Activated CD4-positive, alpha-beta T cell treated with anti-CD3 and anti-CD28 coated beads, Interleukin-2, amount 10 ng/mL, durations not matched to agents 24 days and 14 days (primary cell): ENCODE measurements at regions not wholly inside any gene's neighbourhood (a gene's known extent, or its start where the extent isn't known, plus 50 kb on each side); places are given as distances from the start of the nearest gene placed in this dataset.

Experiments
- DNase-seq: peaks from one replicate; pipeline ENCODE4 v3.0.0; 2022
- H3K27ac Mint-ChIP-seq: one replicate; pipeline ENCODE4 v1.8.0; 2022; ENCODE audit warnings: mild to moderate bottlenecking, mixed read lengths
- H3K27me3 Mint-ChIP-seq: one replicate; pipeline ENCODE4 v1.8.0; 2022; ENCODE audit warnings: mixed read lengths
- H3K36me3 Mint-ChIP-seq: one replicate; pipeline ENCODE4 v1.8.0; 2022; ENCODE audit warnings: low read depth, mild to moderate bottlenecking, mixed read lengths
- H3K4me1 Mint-ChIP-seq: one replicate; pipeline ENCODE4 v1.8.0; 2021; ENCODE audit warnings: mixed read lengths
- H3K4me3 Mint-ChIP-seq: one replicate; pipeline ENCODE4 v1.8.0; 2022; ENCODE audit warnings: mild to moderate bottlenecking, moderate library complexity, mixed read lengths
- H3K9me3 Mint-ChIP-seq: one replicate; pipeline ENCODE4 v1.8.0; 2021; ENCODE audit warnings: mixed read lengths
- intact Hi-C: fragments of 100-400 bp; cut with micrococcal nuclease; formaldehyde crosslinking; loops from one replicate; pipeline ENCODE4 v1.15.1; 2023

DNA sequence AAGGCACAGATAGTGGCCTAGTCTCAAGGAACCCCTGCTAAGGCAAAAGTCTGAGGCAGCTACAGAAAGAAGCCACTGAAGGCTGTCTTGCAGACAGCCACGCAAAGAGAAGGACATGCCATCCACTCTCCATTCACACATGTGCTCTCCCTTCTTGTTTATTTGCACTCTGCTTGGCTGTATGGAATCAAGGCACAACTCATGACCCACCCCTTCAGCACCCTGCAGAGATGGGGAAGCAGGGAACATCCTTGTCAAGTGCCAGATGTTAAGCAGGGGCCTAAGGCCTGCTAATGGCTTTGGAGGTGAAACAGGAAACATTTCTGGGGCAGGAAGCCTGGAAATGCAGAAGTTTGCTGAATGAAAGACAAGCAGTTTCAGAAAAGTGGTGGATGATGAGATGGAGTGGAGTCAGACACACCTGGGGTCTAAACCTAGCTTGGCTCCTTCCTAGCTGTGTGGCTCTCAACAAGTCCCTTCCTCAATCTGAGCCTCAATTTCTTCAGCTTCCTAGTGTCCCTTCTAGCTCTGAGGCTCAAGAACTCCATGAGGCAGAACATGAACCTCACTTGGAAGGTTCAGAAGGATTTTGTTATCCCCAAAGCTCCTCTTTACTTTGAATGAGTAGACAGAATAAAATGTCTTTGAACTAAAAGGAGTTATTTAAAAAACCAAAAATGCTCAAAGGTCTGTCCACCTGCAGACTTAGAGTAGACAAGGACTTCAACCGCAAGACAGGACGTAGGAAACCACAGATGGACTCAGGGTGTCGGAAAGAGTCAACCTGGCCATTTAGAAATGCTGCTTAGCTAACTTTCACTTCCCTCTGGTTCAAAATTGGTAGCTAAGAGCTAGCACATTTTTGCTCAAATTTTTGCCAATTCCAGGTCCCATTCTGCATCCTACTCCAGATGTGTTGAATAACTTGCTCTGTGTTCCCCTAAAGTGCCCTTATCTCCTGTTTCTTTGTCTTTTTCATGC is 283.1 kb downstream of the PLPP3 start:
- no peak overlapping the region for H3K27ac Mint-ChIP-seq
- H3K27me3 Mint-ChIP-seq = peaks cover 2% of the 10 kb centered on the region
- H3K4me3 Mint-ChIP-seq = no peak overlapping the region
- intact Hi-C loops = no loop called here
- H3K9me3 Mint-ChIP-seq = no peaks in the 10 kb centered on the region
- no peaks in the 10 kb centered on the region for H3K36me3 Mint-ChIP-seq
- H3K4me1 Mint-ChIP-seq = no peaks in the 10 kb centered on the region
- no peak for DNase-seq

DNA sequence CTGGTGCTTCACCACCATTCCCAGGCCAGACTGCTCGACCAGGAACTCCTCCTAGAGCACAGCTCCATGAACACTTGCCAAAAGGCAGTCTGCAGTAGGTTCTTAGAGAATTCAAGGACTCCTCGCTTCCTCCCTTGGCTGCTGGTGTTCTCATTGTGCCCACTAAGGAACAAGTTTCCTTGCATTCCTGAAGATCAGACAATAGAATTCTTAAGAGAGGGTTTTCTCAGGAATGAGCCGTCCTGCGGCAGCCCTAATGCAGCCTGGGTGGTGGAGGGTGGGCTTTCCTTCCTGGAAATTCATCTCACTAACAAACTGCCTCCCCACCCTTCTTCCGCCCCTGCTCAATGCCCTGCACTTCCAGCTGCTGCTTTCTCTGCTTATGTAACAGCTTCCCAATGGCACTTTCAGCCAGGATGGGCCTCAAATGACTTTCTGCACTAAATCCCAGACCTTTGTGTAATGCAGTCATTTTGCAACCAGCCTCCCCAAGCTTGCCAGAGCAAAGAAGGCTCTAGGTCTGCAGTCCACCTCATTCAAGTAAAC is 287.9 kb downstream of the PLPP3 start:
- intact Hi-C loops = no loop called here
- no peak for DNase-seq
- Mint-ChIP-seq H3K4me1 (no peaks in the 10 kb centered on the region), H3K4me3 (no peak overlapping the region), H3K36me3 (no peaks in the 10 kb centered on the region), H3K27ac (no peak overlapping the region), H3K27me3 (no peaks in the 10 kb centered on the region), H3K9me3 (no peaks in the 10 kb centered on the region)

DNA sequence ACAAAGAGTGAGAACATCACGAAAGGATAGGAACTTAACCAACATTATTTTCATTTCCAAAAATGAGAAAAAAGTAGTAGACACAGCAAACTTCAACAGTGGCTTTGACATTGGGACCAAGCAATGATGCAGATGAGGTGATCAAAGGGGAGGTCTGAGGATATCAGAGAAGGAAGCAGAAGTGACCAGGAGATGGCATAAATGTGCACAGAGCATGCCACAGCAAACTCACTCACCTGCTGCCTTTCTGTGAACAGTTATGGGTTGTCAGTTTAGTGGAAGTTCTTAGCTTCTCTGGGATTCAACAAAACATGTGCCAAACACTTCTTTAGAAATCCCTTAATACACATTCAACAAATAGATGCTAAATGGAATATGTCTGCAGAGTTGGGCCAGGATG is 290.1 kb downstream of the PLPP3 start:
- no peak for DNase-seq
- intact Hi-C loops = no loop called here
- Mint-ChIP-seq H3K4me3 (no peak overlapping the region), H3K4me1 (no peaks in the 10 kb centered on the region), H3K27ac (no peak overlapping the region), H3K36me3 (no peaks in the 10 kb centered on the region), H3K9me3 (no peaks in the 10 kb centered on the region), H3K27me3 (no peaks in the 10 kb centered on the region)

DNA sequence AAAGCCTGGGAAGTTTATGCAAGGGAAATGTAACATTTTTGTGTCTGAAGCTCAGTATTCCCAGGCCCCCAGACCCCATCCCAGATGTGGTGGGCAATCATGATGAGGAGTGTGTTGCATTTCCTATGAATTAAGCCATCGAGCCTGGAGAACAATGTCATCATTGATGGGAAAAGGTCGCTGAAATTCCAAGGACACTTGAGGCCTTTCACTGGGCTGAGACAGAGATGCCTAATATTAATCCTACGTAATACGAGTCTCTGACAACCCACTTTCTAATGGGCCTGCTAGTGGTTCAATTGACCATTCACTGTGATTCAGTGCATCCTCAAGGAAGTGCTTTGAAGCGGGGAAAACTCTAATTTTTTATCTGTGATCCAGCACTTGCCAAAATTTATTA is 291.6 kb downstream of the PLPP3 start:
- H3K27me3 Mint-ChIP-seq = no peaks in the 10 kb centered on the region
- intact Hi-C loops = no loop called here
- no peak overlapping the region for H3K4me3 Mint-ChIP-seq

GRCh38 chr1:56286956-56287355 is 292.4 kb downstream of the PLPP3 start:
- DNase-seq = no peak
- H3K9me3 Mint-ChIP-seq = no peaks in the 10 kb centered on the region
- no peak overlapping the region for H3K27ac Mint-ChIP-seq
- H3K27me3 Mint-ChIP-seq = no peaks in the 10 kb centered on the region
- H3K4me3 Mint-ChIP-seq = no peak overlapping the region
- H3K36me3 Mint-ChIP-seq = no peaks in the 10 kb centered on the region
- intact Hi-C loops = no loop called here
- H3K4me1 Mint-ChIP-seq = no peaks in the 10 kb centered on the region

More for the DNA sequence above, 291.6 kb downstream of the PLPP3 start:
- no peak for DNase-seq
- Mint-ChIP-seq H3K9me3 (no peaks in the 10 kb centered on the region), H3K4me1 (no peaks in the 10 kb centered on the region), H3K36me3 (no peaks in the 10 kb centered on the region), H3K27ac (no peak overlapping the region)

DNA sequence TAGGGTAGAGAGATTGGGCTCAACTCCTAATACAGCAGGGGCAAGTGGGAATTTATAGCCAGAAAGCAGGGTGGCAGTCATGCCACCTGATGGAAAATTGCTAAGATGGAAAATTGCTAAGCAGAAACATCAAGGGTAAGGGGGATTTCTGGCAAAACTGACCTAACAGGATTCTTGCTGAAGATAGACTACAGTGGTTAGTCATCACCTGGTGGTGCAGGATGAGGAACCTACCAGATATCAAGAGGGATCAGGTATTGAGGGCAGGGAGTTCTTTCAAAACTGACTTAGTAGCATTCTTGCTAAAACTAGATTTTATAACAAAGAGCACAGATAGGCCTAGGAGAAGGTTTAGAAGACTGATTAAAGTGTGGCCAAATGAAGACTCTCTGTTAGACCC is 292.9 kb downstream of the PLPP3 start:
- no peaks in the 10 kb centered on the region for H3K36me3 Mint-ChIP-seq
- DNase-seq = no peak
- no peaks in the 10 kb centered on the region for H3K9me3 Mint-ChIP-seq
- H3K27ac Mint-ChIP-seq = no peak overlapping the region
- H3K4me1 Mint-ChIP-seq = no peaks in the 10 kb centered on the region
- H3K27me3 Mint-ChIP-seq = no peaks in the 10 kb centered on the region
- H3K4me3 Mint-ChIP-seq = no peak overlapping the region
- intact Hi-C loops = no loop called here

DNA sequence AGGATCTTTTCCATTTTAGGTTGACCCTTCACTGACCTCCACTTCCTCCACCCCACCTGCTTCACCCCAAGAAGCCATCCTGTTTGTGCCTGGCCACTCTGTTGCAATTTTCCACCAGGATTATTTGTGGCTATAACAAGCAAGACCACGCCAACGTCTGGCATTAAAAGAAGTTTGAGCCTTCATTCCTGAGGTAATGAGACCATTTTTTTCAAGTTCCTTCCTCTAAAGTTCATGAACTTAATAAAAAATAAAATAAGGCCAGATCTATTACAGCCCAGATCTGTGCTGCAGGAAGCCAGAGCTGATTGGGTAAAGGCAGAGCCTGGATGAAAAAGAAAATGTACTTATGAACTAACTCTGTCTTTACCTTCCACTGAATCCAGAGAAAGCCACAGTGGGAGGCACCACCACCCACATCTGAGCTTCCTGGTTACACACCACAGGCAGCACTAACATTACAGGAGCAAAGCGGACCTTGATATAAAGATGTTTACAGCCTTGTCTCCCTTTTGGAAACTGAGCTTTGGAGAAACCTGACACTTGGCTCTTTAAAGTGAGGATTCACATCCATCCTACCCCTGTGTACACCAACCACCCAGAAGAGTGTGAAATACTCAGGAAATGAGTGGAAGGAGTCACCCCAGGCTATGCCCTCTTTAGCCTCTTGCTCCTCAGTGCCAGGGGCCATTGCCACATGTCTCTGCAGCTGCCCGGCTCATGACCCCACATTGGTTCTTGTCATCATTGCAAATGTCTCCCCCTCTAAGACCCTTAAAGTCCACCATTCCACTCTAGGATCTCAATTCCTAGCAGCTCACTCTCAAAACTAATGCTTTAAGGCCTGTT is 293.6 kb downstream of the PLPP3 start:
- Mint-ChIP-seq H3K27ac (no peak overlapping the region), H3K4me1 (no peaks in the 10 kb centered on the region), H3K4me3 (no peak overlapping the region), H3K27me3 (no peaks in the 10 kb centered on the region), H3K9me3 (no peaks in the 10 kb centered on the region), H3K36me3 (no peaks in the 10 kb centered on the region)
- no peak for DNase-seq
- intact Hi-C loops = no loop called here

GRCh38 chr1:56284928-56285327 is 294.4 kb downstream of the PLPP3 start:
- Mint-ChIP-seq H3K9me3 (no peaks in the 10 kb centered on the region), H3K36me3 (no peaks in the 10 kb centered on the region), H3K27ac (no peak overlapping the region), H3K4me3 (no peak overlapping the region), H3K4me1 (no peaks in the 10 kb centered on the region), H3K27me3 (no peaks in the 10 kb centered on the region)
- intact Hi-C loops = no loop called here
- DNase-seq = no peak

DNA sequence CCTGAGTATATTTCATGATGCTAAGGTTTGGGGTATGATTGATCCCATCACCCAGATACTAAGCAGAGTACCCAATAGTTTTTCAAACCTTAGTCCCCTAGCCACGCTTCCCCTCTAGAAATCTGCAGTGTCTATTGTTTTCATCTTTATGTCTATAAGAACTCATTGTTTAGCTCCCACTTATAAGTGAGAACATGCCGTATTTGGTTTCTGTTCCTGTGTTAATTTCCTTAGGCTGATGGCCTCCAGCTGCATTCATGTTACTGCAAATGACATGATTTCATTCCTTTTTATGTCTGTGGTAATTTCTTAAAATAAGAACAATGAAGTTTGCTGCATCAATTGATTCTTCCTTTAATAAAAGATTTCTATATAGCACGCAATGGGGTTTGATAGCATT is 301.3 kb downstream of the PLPP3 start:
- no peaks in the 10 kb centered on the region for H3K9me3 Mint-ChIP-seq
- no peaks in the 10 kb centered on the region for H3K36me3 Mint-ChIP-seq
- no peak for DNase-seq
- intact Hi-C loops = no loop called here
- no peak overlapping the region for H3K27ac Mint-ChIP-seq
- no peaks in the 10 kb centered on the region for H3K27me3 Mint-ChIP-seq
- no peaks in the 10 kb centered on the region for H3K4me1 Mint-ChIP-seq
- no peak overlapping the region for H3K4me3 Mint-ChIP-seq

DNA sequence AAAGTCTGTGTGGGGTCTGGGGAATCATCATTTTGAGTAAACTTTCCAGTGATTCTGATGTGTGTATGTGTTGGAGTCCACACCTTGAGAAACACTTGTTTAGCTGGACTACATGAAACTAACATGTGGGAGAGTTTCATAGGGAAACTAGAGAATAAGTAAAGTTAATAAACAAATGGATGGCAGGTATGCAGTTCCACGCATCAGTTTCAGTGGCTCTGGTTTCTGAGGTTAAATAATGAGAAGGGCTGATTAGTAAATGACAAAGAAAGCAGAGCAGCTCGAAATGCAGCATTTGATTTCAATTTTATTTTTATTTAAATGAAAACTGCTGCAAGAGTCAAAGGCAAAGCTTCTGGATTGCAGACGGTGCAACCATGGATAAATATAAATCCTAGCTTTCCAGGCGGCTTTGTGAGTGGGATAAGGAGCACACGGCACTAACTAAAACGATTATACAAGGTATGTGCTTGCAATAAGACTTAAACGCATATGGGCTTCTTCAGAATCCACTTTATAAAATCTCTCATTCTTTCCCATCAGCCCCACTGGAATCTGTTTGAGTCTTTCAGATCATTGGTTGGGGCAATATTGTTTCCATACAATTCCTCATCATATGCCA is 310.7 kb downstream of the PLPP3 start:
- H3K4me1 Mint-ChIP-seq = no peaks in the 10 kb centered on the region
- H3K27me3 Mint-ChIP-seq = no peaks in the 10 kb centered on the region
- intact Hi-C loops = no loop called here
- H3K36me3 Mint-ChIP-seq = no peaks in the 10 kb centered on the region
- no peak overlapping the region for H3K27ac Mint-ChIP-seq
- no peak for DNase-seq
- no peak overlapping the region for H3K4me3 Mint-ChIP-seq
- peaks cover 5% of the 10 kb centered on the region for H3K9me3 Mint-ChIP-seq

DNA sequence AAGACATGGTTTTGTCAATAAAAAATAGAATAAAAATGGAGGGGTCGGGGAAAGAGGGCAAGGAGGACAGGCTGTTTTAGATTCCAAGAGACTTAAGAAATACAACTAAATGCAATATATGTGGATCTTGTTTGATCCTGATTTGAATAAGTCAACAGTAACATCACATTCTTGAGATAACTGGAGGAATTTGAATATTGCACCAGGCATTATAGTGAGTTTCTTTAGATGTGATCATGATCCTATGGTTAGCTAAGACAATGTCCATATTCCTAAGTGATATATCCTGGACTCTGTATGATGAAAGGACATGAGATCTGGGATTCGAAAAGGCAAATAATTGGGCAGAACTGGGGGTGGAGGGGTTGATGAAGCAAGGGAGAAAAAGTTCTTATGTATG is 311.8 kb downstream of the PLPP3 start:
- H3K27ac Mint-ChIP-seq = no peak overlapping the region
- H3K9me3 Mint-ChIP-seq = peaks cover 5% of the 10 kb centered on the region
- intact Hi-C loops = no loop called here
- no peak overlapping the region for H3K4me3 Mint-ChIP-seq
- H3K27me3 Mint-ChIP-seq = no peaks in the 10 kb centered on the region
- H3K36me3 Mint-ChIP-seq = no peaks in the 10 kb centered on the region
- no peak for DNase-seq
- H3K4me1 Mint-ChIP-seq = no peaks in the 10 kb centered on the region

GRCh38 chr1:56266359-56266758 is 313.0 kb downstream of the PLPP3 start:
- intact Hi-C loops = no loop called here
- Mint-ChIP-seq H3K4me3 (no peak overlapping the region), H3K36me3 (no peaks in the 10 kb centered on the region), H3K9me3 (peaks cover 2% of the 10 kb centered on the region), H3K4me1 (no peaks in the 10 kb centered on the region), H3K27me3 (no peaks in the 10 kb centered on the region), H3K27ac (no peak overlapping the region)
- no peak for DNase-seq

DNA sequence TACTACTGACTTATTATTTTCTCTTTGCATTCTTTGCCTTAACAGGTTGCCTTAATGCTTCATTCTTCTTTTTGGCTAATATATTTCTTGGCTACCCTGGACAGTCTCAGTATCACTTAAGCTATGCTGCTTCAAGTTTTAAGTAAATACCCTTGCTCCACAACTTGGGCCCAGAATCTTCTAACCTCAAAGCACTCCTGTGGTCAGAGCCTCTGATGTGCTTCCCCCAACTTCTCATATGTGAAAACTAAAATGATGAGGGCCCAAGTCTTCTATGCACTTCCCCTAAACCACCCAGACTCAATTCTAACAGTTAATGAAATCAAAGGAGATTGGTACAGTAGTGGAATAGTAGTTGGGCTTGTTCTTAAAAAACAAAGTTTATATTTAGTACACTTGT is 314.1 kb downstream of the PLPP3 start:
- Mint-ChIP-seq H3K4me1 (no peaks in the 10 kb centered on the region), H3K4me3 (no peak overlapping the region), H3K36me3 (no peaks in the 10 kb centered on the region), H3K27me3 (no peaks in the 10 kb centered on the region), H3K27ac (no peak overlapping the region), H3K9me3 (no peaks in the 10 kb centered on the region)
- DNase-seq = no peak
- intact Hi-C loops = no loop called here

GRCh38 chr1:56263908-56264307 is 315.5 kb downstream of the PLPP3 start:
- no peak overlapping the region for H3K27ac Mint-ChIP-seq
- no peaks in the 10 kb centered on the region for H3K9me3 Mint-ChIP-seq
- H3K27me3 Mint-ChIP-seq = no peaks in the 10 kb centered on the region
- DNase-seq = no peak
- intact Hi-C loops = no loop called here
- no peak overlapping the region for H3K4me3 Mint-ChIP-seq
- H3K4me1 Mint-ChIP-seq = no peaks in the 10 kb centered on the region
- no peaks in the 10 kb centered on the region for H3K36me3 Mint-ChIP-seq
